WI38 (cell line): ENCODE measurements at regions not wholly inside any gene's neighbourhood (a gene's known extent, or its start where the extent isn't known, plus 50 kb on each side); places are given as distances from the start of the nearest gene placed in this dataset.

Experiments used
- H3K4me3 ChIP-seq: 2 replicates; pipeline ENCODE4 v1.5.1; 2011; ENCODE audit warnings: low read depth, mild to moderate bottlenecking, control low read depth, low read length
- CTCF ChIP-seq: IDR thresholded peaks from 2 replicates; pipeline ENCODE4 v1.5.1; 2012; ENCODE audit warnings: low read depth, mild to moderate bottlenecking, control low read depth, low read length

- no peak for TF ChIP-seq CTCF
- no peak overlapping the region for H3K4me3 ChIP-seq
These were observed 141.4 kb downstream of the MTX3 start for GRCh38 chr5:79849486-79850315.
